Activated effector memory CD4-positive, alpha-beta T cell treated with anti-CD3 and anti-CD28 coated beads, Interleukin-2, amount 50 U/mL, for 16 hours (primary cell): ENCODE measurements at regions not wholly inside any gene's neighbourhood (a gene's known extent, or its start where the extent isn't known, plus 50 kb on each side); places are given as distances from the start of the nearest gene placed in this dataset.
"Not testable (repeated sequence)": the region's sequence is repeated elsewhere in the genome, so short reads cannot be mapped to it uniquely, and the experiment has no call there.

ENCODE experiments used
- DNase-seq: peaks from one replicate; pipeline ENCODE4 v3.0.0-alpha.2; 2020

- no peak for DNase-seq
Measured at GRCh38 chr10:9848981-9849380, 1168.7 kb upstream of the CELF2 start.

- DNase-seq, result no peak
Measured at GRCh38 chr10:9850415-9850814, 1167.3 kb upstream of the CELF2 start.

GRCh38 chr10:9851808-9852207 lies 1165.9 kb upstream of the CELF2 start:
- no peak for DNase-seq

GRCh38 chr10:9853405-9854355 lies 1164.0 kb upstream of the CELF2 start:
- DNase-seq, result no peak

- not testable (repeated sequence) for DNase-seq
Measured at GRCh38 chr10:9855451-9855850, 1162.2 kb upstream of the CELF2 start.

GRCh38 chr10:9858816-9859215 lies 1158.9 kb upstream of the CELF2 start:
- DNase-seq, result no peak

GRCh38 chr10:9860045-9860444 lies 1157.6 kb upstream of the CELF2 start:
- DNase-seq, result no peak

GRCh38 chr10:9863559-9864121 lies 1154.0 kb upstream of the CELF2 start:
- no peak for DNase-seq

- no peak for DNase-seq
Measured at GRCh38 chr10:9868499-9868898, 1149.2 kb upstream of the CELF2 start.

- no peak for DNase-seq
Measured at GRCh38 chr10:9869205-9869604, 1148.5 kb upstream of the CELF2 start.

GRCh38 chr10:9869606-9870176 lies 1148.0 kb upstream of the CELF2 start:
- DNase-seq, result no peak

GRCh38 chr10:9875353-9875752 lies 1142.3 kb upstream of the CELF2 start:
- DNase-seq, result no peak

- no peak for DNase-seq
Measured at GRCh38 chr10:9877978-9878377, 1139.7 kb upstream of the CELF2 start.

GRCh38 chr10:9878383-9878782 lies 1139.3 kb upstream of the CELF2 start:
- no peak for DNase-seq

- no peak for DNase-seq
Measured at GRCh38 chr10:9885761-9886160, 1131.9 kb upstream of the CELF2 start.

GRCh38 chr10:9886772-9887171 lies 1130.9 kb upstream of the CELF2 start:
- DNase-seq, result no peak

GRCh38 chr10:9895453-9895852 lies 1122.2 kb upstream of the CELF2 start:
- no peak for DNase-seq

GRCh38 chr10:9895981-9896380 lies 1121.7 kb upstream of the CELF2 start:
- no peak for DNase-seq

- DNase-seq, result no peak
Measured at GRCh38 chr10:9898633-9899395, 1118.9 kb upstream of the CELF2 start.

GRCh38 chr10:9900751-9901150 lies 1116.9 kb upstream of the CELF2 start:
- DNase-seq, result no peak

GRCh38 chr10:9901971-9902370 lies 1115.7 kb upstream of the CELF2 start:
- DNase-seq, result no peak

GRCh38 chr10:9910446-9910845 lies 1107.2 kb upstream of the CELF2 start:
- DNase-seq, result no peak

GRCh38 chr10:9911488-9911887 lies 1106.2 kb upstream of the CELF2 start:
- no peak for DNase-seq
